ENCODE measurements at regions not wholly inside any gene's neighbourhood (a gene's known extent, or its start where the extent isn't known, plus 50 kb on each side); places are given as distances from the start of the nearest gene placed in this dataset.
"Not testable (repeated sequence)": the region's sequence is repeated elsewhere in the genome, so short reads cannot be mapped to it uniquely, and the experiment has no call there.

DNA sequence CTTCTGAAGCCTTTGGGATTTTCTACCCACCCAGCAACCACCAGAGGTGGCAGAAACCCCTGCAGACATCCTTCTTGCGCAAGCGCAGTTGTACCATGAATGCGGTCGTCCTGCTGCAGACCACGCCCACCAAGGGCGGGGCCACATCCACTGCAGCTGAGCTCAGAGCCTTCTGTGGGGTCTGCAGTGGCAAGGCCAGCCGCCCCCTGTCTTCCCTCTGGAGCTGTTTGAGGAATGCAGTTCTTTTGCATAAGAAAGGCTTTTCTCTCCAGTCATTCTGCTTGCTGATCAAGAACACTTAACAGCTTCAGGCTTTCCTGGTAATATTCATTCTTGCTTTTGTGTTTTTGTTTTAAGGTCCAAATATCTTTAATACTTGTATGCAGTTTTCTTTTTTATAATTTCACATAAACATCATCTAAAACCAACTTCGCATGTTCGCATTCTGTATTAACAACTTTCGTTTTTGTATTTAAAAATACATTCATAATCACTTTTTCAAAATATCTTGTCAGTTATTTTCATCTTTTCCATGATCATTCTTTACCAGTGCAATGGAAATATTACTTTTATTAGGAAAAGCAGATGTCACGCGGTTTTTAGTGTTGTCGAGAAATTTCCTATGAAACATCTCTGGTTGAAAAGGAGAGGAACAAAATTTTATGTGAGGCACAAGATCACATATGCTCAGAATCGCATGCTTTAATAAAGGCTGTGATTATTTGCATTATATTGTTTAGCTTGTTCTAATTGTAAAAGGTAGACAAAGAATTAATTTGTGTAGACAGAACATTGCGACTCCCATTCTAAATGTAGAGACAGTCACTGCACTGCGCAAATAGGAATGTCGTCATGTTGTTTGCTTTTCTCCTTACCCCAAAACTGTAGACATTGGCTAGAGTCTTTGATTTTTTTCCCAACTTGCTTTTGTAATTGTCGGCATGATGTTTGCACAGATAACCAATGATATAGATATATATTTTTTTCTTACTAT, 98.1 kb upstream of the SNRPN start:
- DNase-seq: peak; percentile 9

DNA sequence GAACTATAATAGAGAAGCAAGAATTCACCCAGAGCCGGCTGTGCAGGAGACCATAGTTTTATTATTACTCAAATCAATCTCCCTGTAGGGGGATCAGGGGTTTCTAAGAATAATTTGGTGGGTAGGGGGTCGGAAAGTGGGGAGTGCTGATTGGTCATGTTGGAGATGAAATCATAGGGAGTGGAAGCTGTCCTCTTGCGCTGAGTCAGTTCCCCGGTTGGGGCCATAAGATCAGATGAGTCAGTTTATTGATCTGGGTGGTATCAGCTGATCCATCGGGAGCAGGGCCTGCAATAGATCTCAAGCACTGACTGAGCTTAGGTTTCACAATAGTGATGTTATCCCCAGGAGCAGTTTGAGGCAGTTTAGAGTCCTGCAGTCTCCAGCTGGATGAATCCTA, 97.0 kb upstream of the SNRPN start:
- DNase-seq: no peak

GRCh38 chr15:24858183-24858582, 96.6 kb upstream of the SNRPN start:
- not testable (repeated sequence) for DNase-seq

- peak; percentile 8 for DNase-seq
Observed at GRCh38 chr15:24858737-24859601, 95.8 kb upstream of the SNRPN start.

- DNase-seq: no peak
Observed at GRCh38 chr15:24861014-24861690, 93.6 kb upstream of the SNRPN start.

GRCh38 chr15:24862726-24863521, 91.9 kb upstream of the SNRPN start:
- DNase-seq: peak; percentile 7

GRCh38 chr15:24865303-24865702, 89.5 kb upstream of the SNRPN start:
- DNase-seq: no peak

DNA sequence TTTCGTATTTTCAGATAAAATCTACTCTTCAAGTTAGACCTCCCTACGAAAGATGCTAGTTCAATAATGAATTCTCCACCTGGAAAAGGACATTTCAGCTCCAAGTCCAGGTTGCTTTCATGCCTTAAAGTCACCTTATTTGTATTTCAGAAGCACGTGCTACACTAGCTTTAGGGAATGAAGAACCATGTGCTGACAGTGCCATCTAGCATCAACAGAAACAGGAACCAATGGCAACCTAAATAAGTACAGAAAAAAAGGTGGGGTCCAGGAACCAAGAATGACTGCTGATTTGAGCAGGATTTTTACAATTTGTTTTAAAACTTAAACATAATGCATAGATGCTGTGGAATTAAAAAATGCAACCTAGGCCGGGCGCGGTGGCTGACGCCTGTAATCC, 77.6 kb upstream of the SNRPN start:
- no peak for DNase-seq

GRCh38 chr15:24878153-24878552, 76.6 kb upstream of the SNRPN start:
- DNase-seq: no peak

DNA sequence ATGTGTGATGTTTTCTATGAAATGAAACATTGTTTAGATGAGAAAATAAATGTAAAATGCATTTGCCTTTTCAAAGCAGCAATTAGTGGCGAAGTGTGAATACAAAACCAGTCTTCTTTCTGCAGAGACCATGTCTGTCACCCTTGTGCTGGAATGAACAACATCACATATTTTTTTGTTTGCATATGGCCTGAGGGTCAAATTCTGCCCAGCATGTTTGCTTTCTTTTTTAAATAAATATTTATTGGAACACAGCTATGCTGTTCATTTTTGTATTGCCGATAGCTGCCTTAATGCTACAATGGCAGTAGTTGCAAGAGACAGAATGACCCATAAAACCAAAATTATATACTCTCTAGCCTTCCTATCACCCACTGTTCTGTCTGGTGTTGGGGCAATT, 75.3 kb upstream of the SNRPN start:
- DNase-seq: no peak

GRCh38 chr15:24880663-24881062, 74.1 kb upstream of the SNRPN start:
- DNase-seq: no peak

- no peak for DNase-seq
Observed at GRCh38 chr15:24886538-24886937, 68.2 kb upstream of the SNRPN start.

GRCh38 chr15:24898715-24899272, 56.0 kb upstream of the SNRPN start:
- no peak for DNase-seq

GRCh38 chr15:24899367-24899766, 55.4 kb upstream of the SNRPN start:
- no peak for DNase-seq

DNA sequence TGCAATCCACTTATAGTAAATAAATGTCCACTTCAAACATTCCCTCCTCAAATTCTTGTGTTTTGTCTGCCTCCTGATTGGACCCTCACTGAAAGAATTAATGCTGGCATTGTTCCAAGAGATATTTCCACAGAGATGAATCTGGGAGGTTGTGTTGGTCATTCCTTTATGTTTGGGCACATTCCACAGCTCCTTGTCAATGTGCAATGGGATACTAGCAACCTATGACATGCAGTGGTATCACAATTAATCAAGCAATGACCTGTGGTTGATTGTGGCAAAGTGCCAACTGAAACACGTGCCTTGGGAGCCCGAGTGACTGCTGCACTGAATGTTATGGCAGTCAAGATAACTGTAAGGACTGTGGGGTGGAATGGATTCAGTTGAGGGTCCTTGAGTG, 55.0 kb upstream of the SNRPN start:
- no peak for DNase-seq

GRCh38 chr15:24901409-24901808, 53.4 kb upstream of the SNRPN start:
- no peak for DNase-seq

Data from EL (cell line).